ENCODE measurements at regions not wholly inside any gene's neighbourhood (a gene's known extent, or its start where the extent isn't known, plus 50 kb on each side); places are given as distances from the start of the nearest gene placed in this dataset.

DNA sequence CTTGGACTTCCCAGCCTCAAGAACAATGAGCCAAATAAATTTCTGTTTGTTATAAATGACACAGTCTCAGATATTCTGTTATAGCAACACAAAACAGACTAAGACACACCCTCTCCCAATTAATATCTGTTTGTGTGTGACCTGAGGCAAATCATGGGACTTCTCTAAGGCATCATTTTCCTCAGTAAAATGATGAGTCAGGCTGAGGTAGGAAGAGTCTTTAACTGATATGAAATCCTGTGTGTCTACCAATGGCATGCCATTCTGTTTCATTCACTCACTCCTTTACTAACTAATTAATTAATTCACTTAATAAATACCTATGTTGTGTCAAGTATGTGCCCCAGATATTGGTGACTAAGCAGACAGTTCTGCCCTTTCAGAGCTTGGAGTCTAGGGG is 258.4 kb upstream of the CRY1 start:
- no peak for DNase-seq

GRCh38 chr12:107352347-107353081 is 259.2 kb upstream of the CRY1 start:
- no peak for DNase-seq

DNA sequence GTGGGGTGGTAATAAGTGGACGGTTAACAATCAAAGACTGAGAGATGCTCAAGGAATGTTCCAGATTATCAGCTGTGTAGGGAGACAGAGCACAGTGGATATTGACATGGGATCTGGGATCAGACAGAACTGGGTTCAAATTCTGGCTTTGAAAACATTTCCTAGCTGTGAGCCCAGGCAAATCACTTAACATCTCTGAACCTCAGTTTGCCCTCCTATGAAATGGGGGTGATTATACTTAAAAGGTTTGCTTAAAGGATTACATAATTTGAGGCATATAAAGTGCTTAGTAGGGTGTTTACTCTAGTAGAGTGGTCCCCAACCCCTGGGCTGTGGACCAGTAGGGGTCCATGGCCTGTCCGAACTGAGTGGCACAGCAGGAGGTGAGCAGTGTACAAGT is 260.0 kb upstream of the CRY1 start:
- no peak for DNase-seq

DNA sequence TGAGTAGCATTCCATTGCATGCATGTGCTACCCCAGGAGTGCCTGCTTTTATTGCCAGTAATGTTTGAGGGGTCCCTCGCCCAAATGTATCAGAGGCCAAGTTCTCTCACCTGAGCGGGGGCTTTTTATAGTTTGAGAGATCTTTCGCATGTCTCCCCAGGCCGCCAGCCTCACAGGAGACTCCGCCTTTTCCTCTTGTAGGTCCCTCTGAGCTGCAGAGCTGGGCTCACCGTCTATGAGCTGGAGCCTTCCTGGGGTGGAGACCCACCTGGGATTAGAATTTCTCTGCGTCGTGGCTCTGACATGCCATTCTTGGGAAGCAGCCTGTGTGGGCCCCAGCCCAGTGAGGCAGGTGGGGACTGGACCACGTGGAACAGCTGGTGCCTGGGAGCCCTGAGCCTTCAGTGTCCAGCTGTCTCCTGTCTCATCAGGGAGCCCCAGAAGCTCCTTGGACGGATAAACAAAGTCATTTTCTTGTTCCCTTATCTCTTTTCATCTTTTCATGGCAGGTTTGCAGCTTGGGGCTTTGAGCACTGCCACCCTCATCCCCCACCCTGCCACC is 261.7 kb upstream of the CRY1 start:
- no peak for DNase-seq

DNA sequence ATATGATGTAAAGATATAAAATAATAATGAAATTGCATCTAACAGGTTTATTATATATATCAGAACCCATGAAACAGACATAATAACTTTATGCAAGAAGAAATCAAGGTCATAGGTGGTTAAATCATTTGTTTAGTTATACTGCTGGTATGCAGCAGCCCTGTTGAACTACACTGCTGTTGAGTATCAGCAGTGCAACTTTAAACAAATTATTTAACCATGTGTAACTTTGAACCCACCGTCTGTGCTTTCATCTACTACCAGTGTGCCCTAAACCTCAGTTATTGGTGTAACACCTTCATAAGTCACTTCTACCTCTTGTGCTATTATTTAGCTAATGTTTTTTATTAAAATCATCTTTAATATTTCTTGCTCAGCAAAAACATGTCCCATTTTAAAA is 262.3 kb upstream of the CRY1 start:
- DNase-seq, result no peak

DNA sequence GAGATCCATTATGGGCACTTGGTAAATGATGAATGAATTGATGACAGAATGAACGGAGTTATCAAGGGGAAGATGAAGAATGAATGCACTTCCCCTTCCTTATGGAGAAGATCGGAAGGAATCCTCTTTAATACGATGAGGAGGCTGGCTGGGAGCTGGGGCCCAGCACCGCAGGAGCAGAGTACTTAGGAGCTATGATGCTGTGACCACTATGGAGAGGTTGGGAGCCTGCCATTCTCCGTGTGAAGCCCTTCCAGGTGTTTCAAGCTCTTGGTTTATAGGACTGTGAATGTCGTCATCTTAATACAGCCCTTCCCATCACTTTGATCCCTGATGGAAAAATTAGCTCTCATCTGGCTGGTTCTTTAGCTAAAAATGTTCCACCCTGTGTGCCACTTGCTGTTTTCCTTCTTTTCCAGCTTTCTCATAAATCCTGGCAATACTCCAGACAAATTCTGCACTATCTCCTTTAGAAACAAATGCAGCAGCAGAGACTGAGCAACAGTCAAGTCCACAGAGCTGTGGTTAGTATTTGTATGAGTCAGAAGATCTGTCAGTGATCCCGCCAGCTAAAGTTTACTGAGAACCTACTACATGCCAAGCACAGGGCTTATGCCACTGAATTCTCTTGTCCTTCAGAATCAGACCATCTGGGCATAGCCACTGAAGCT is 263.1 kb upstream of the CRY1 start:
- DNase-seq, result no peak

DNA sequence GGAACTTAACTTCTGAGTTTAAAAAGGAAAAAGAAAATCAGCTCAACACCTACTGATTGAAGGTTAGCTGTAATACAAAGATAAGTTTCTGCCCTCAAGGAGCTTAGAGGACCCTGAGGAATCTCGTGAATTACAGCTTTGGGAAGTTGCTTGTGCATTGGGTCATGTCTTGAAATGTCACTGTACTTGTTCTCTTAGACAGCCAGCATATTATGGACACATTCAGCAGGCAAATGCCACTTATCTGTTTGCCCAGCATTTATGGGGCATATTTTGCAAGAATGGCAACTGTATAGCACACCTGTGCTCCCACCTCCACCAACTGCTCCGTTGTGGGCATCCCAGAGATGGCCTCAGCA is 263.6 kb upstream of the CRY1 start:
- DNase-seq, result no peak

GRCh38 chr12:107359382-107359781 is 266.0 kb upstream of the CRY1 start:
- DNase-seq, result no peak

DNA sequence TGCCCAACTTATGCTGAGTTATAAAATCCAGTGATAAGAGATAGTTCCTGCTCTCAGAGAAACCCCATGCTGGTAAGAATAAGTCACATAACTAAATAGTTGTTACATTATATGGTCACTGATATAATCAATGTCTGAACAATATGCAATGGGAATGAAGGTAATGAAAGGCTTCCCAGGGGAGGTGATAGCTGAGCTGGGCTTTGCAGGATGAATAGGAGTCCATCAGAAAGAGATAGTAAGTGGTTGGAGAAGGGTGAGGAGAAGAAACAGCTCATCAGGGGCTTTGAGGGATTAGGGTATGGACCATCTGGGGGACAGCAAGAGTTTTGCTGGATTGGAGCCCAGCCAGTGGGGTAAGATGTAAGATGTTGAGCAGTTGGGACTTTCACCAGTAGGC is 266.7 kb upstream of the CRY1 start:
- no peak for DNase-seq

- no peak for DNase-seq
Observed at GRCh38 chr12:107360482-107360881, 267.1 kb upstream of the CRY1 start.

DNA sequence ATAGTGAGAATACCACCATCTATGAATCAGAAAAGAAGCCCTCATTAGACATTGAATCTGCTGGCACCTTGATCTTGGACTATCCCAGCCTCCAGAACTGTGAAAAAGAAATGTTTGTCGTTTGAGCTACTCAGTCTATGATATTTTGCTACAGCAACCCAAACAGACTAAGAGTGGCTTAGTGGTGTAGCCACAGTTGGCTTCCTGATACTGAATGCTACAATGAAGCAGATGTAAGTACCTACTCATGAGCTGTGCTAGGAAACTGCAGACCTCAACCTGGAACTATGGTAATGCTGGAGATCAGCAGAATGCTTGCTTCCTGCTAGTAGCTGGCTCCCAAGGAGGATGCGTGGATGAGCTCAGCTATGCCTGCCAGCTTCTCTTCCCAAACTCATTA is 268.6 kb upstream of the CRY1 start:
- no peak for DNase-seq

DNA sequence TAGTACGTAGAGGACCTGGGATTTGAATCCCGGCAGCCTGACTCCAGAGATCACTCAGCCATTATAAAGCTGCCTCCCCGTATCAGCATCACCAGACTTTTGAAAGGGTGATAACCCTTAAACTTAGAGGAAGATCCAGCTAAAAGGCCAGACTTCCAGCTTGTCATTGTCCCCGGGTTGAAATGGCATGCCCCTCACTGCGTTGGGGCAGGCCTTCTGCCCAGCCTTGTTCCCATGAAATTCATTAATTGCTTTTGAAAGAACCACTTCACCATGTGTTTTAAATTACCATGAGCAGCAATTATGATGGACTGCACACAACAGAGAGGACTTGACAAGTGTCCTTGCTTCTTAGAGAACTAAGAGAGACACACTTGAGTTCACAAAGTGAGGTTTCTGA is 269.6 kb upstream of the CRY1 start:
- no peak for DNase-seq

GRCh38 chr12:107364875-107365518 is 271.6 kb upstream of the CRY1 start:
- DNase-seq, result no peak

GRCh38 chr12:107365703-107366102 is 272.4 kb upstream of the CRY1 start:
- DNase-seq, result no peak

DNA sequence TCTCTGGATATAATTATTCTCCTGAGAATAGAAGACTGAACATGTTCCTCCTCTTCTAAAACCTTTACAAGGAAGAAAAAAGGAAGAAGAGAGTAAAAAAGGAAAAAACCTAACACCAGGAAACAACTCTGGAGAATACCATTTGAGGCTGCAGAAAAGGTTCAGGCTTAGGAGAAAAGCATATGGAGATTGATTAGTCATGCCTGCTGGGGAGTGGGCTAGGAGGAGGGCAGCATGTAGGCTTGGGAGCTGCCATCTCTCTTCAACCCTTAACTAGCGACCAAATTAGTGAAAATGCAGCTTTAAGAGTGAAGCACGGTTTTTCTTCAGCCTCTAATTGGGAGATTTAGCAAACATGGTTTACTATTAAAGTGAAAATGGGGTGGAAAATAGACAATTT is 273.0 kb upstream of the CRY1 start:
- no peak for DNase-seq

- no peak for DNase-seq
Observed at GRCh38 chr12:107368586-107368985, 275.2 kb upstream of the CRY1 start.

- DNase-seq, result no peak
Observed at GRCh38 chr12:107369006-107369405, 275.7 kb upstream of the CRY1 start.

DNA sequence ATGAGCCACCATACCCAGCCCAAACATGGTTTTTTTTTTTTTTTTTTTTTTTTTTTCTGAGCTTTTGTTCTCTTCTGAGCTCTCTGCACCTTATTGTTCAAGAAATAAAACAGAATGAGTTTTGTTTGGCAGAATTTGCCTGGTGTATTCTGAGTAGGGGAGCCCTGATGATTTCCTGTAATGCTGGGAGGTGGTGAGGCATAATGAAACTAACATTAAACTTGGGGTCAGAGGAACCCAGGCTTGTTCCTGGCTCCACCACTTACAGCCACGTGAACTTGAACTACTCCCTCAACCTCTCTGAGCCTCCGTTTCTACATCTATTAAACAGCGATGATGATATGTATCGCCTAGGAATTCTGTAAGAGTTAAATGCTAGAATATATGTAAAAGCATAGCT is 276.3 kb upstream of the CRY1 start:
- no peak for DNase-seq

DNA sequence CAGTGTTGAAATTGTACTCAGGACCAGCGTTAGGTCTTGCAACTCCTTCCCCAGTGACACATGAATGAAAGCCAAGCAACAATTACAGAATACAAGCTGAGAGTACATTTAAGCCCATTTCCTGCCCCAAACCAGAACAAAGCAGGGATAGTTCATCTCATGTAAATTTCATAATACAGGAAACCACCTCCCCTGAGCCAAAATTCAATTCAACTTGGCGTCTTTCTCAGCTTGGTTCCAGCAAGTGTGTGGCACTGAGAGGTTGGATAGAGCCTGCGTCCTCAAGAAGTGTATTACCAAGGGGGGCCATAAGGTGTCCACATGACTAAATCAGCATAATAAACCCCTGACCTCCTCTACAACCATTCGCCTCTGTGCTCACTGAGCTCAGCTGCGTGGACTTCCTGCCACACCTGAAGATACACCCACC is 278.9 kb upstream of the CRY1 start:
- DNase-seq, result no peak

DNA sequence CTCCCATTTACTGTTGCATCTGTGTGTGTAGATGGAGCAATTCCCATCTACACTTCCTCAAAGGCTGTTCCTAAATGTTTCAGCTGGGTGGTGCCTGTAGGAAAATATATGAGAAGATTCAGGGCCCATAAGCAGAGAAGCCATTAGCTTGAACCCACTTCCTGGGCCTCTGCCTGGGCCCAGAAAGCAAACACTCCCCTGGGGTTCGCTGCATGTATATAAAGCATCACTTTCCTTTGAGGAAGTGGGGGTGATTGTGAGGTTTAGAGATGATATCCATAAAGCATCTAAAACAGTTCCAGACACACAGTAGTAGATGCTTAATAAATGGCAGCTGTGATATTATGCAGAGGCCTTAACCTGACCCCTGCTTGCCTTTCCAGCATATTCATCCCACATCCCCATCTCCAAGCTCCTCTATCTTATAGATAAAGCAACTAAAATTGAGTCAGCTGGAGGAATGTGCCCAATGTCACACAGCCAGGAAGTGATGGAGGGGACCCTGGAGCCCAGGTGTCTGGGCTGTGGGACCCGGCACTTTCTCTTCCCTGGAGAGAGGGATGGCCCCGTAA is 280.0 kb upstream of the CRY1 start:
- DNase-seq, result no peak

- DNase-seq, result no peak
Observed at GRCh38 chr12:107374161-107374840, 281.0 kb upstream of the CRY1 start.

DNA sequence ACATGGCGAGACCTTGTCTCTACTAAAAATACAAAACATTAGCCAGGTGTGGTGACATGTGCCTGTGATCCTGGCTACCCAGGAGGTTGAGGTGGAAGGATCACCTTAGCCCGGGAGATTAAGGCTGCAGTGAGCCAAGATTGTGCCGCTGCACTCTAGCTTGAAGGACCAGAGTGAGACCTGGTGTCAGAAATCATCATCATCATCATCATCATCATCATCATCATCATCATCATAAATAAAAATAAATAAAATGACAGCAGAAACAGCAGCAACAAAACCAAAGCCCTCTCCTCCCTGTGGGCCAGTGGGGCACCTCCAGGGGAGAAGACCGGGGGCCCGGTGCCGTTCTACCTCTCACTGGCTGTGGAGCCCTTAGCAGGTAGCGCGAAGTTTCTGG is 281.9 kb upstream of the CRY1 start:
- DNase-seq, result no peak
